Neural crest cell (in vitro differentiated cells): ENCODE measurements at regions not wholly inside any gene's neighbourhood (a gene's known extent, or its start where the extent isn't known, plus 50 kb on each side); places are given as distances from the start of the nearest gene placed in this dataset.

ENCODE experiments used
- DNase-seq: peaks from one replicate; pipeline ENCODE4 v3.0.0; 2021; ENCODE audit warnings: low read depth, mixed read lengths, low spot score
- H3K27ac Mint-ChIP-seq: one replicate; pipeline ENCODE4 v1.8.0; 2021; ENCODE audit warnings: mild to moderate bottlenecking, mixed read lengths; ENCODE audit not compliant: unreplicated experiment
- H3K27me3 Mint-ChIP-seq: 2 replicates; pipeline ENCODE4 v1.8.0; 2021; ENCODE audit warnings: low read depth, mild to moderate bottlenecking, mixed read lengths
- H3K36me3 Mint-ChIP-seq: 2 replicates; pipeline ENCODE4 v1.8.0; 2021; ENCODE audit warnings: low read depth, mild to moderate bottlenecking, mixed read lengths
- H3K4me1 Mint-ChIP-seq: 2 replicates; pipeline ENCODE4 v1.8.0; 2021; ENCODE audit warnings: mixed read lengths
- H3K4me3 Mint-ChIP-seq: one replicate; pipeline ENCODE4 v1.8.0; 2021; ENCODE audit warnings: mild to moderate bottlenecking, mixed read lengths
- H3K9me3 Mint-ChIP-seq: 2 replicates; pipeline ENCODE4 v1.8.0; 2021; ENCODE audit warnings: mixed read lengths
- TF ChIP-seq, protein P1 (sequence below): fragments of 200-600 bp; sonication (generic); conservative IDR thresholded peaks from 2 replicates; pipeline ENCODE4 v1.5.0; 2021; ENCODE audit warnings: antibody characterized with exemption, mild to moderate bottlenecking

- H3K36me3 Mint-ChIP-seq = no peaks in the 10 kb centered on the region
- H3K4me3 Mint-ChIP-seq = no peak overlapping the region
- peaks cover 6% of the 10 kb centered on the region for H3K9me3 Mint-ChIP-seq
- H3K4me1 Mint-ChIP-seq = peaks cover 17% of the 10 kb centered on the region
- DNase-seq = no peak
- TF ChIP-seq, protein P1, sequence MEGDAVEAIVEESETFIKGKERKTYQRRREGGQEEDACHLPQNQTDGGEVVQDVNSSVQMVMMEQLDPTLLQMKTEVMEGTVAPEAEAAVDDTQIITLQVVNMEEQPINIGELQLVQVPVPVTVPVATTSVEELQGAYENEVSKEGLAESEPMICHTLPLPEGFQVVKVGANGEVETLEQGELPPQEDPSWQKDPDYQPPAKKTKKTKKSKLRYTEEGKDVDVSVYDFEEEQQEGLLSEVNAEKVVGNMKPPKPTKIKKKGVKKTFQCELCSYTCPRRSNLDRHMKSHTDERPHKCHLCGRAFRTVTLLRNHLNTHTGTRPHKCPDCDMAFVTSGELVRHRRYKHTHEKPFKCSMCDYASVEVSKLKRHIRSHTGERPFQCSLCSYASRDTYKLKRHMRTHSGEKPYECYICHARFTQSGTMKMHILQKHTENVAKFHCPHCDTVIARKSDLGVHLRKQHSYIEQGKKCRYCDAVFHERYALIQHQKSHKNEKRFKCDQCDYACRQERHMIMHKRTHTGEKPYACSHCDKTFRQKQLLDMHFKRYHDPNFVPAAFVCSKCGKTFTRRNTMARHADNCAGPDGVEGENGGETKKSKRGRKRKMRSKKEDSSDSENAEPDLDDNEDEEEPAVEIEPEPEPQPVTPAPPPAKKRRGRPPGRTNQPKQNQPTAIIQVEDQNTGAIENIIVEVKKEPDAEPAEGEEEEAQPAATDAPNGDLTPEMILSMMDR = no peak
- H3K27me3 Mint-ChIP-seq = no peaks in the 10 kb centered on the region
- no peak overlapping the region for H3K27ac Mint-ChIP-seq
Observed at GRCh38 chr1:87227651-87228050, 101.0 kb upstream of the LMO4 start.

- Mint-ChIP-seq H3K4me3 (no peak overlapping the region), H3K27me3 (no peaks in the 10 kb centered on the region), H3K36me3 (no peaks in the 10 kb centered on the region), H3K27ac (no peak overlapping the region), H3K4me1 (peaks cover 16% of the 10 kb centered on the region), H3K9me3 (no peaks in the 10 kb centered on the region)
- TF ChIP-seq, protein P1 = no peak
- DNase-seq = no peak
Observed at GRCh38 chr1:87230501-87230900, 98.2 kb upstream of the LMO4 start.

DNA sequence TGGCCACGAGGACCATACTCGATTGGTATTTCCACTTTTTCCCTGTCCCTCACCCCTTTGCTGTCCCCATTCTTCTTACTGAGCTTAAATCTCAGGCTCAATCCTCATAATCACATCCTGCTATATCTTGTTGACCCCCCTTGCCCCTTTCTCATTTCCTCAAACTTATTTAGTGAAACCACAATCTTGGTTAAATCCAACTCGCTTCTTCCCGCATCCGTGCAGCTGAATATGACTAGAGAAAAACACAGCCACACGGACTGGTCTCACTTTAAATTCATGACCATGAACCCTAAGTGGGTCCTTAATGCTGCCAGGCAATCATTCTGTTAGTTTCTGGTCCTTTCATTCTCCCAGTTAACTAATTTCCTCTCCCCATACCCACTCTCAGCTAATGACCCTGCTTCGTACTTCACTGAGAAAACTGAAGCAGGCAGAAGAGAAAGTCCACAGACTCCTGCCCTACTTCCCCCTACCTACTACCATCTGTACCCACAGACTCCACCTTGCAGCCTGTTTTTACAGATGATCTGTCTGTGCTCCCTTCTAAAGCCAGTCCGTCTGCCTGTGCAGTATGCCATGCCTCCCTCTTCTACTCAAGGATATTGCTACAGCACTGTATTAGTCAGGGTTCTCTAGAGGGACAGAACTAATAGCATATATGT, 96.8 kb upstream of the LMO4 start:
- Mint-ChIP-seq H3K36me3 (no peaks in the 10 kb centered on the region), H3K4me3 (no peak overlapping the region), H3K9me3 (no peaks in the 10 kb centered on the region), H3K27me3 (no peaks in the 10 kb centered on the region), H3K27ac (no peak overlapping the region), H3K4me1 (peaks cover 3% of the 10 kb centered on the region)
- TF ChIP-seq, protein P1 = no peak
- no peak for DNase-seq

GRCh38 chr1:87236585-87236984, 92.1 kb upstream of the LMO4 start:
- H3K9me3 Mint-ChIP-seq = peaks cover 4% of the 10 kb centered on the region
- TF ChIP-seq, protein P1 = no peak
- H3K27me3 Mint-ChIP-seq = no peaks in the 10 kb centered on the region
- no peaks in the 10 kb centered on the region for H3K4me1 Mint-ChIP-seq
- no peak overlapping the region for H3K4me3 Mint-ChIP-seq
- no peak overlapping the region for H3K27ac Mint-ChIP-seq
- DNase-seq = no peak
- H3K36me3 Mint-ChIP-seq = no peaks in the 10 kb centered on the region

DNA sequence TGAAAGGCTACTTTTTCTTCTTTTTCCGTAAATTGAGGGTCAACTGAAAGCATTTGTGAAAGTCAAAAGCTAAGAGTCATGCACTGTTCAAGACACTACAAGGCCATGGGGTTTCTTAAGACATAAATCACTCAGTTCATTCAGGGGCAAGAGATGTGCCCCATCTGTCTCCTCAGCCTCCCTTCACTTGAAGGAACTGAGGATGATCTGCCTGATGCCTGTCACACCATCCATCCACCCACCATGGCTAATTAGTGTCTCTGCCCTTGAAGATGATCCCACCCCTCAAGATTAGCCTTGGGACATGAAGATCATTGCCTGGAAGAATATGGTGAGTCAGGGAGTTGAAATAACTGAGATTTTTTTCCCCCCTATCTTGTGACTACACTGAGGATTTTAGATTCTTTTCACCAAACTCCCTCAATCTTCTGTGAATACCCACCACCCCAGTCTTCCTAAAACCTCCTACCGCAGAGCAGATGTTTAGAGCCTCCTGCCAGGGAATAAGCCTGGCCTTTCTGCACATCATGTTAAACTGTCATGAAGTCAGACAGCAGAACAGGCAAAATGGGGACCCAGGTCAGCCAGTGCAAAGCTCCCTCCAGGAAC, 88.6 kb upstream of the LMO4 start:
- Mint-ChIP-seq H3K4me3 (no peak overlapping the region), H3K27ac (no peak overlapping the region), H3K9me3 (peaks cover 6% of the 10 kb centered on the region), H3K27me3 (no peaks in the 10 kb centered on the region), H3K4me1 (no peaks in the 10 kb centered on the region), H3K36me3 (no peaks in the 10 kb centered on the region)
- TF ChIP-seq, protein P1 = no peak
- no peak for DNase-seq
